NT2/D1 (cell line): ENCODE measurements at regions not wholly inside any gene's neighbourhood (a gene's known extent, or its start where the extent isn't known, plus 50 kb on each side); places are given as distances from the start of the nearest gene placed in this dataset.
"Not testable (repeated sequence)": the region's sequence is repeated elsewhere in the genome, so short reads cannot be mapped to it uniquely, and the experiment has no call there.

Experiments
- DNase-seq: peaks from one replicate; pipeline ENCODE4 v3.0.0-alpha.2; 2011; ENCODE audit warnings: low read depth, low spot score
- H3K27me3 ChIP-seq: 2 replicates; pipeline ENCODE4 v1.6.0; 2011; ENCODE audit warnings: mild to moderate bottlenecking; ENCODE audit not compliant: insufficient read length, insufficient read depth
- H3K36me3 ChIP-seq: 2 replicates; pipeline ENCODE4 v1.6.1; 2011; ENCODE audit warnings: mild to moderate bottlenecking, low read length, mixed read lengths; ENCODE audit not compliant: insufficient read depth, insufficient read length
- H3K4me1 ChIP-seq: 2 replicates; pipeline ENCODE4 v1.5.1; 2011; ENCODE audit not compliant: insufficient read depth, insufficient read length
- H3K4me3 ChIP-seq: 2 replicates; pipeline ENCODE4 v1.5.1; 2011; ENCODE audit warnings: low read depth; ENCODE audit not compliant: insufficient read length
- H3K9ac ChIP-seq: 2 replicates; pipeline ENCODE4 v1.6.0; 2011; ENCODE audit warnings: low read depth; ENCODE audit not compliant: insufficient read length
- H3K9me3 ChIP-seq: 2 replicates; pipeline ENCODE4 v1.5.1; 2011; ENCODE audit warnings: mild to moderate bottlenecking, low read length; ENCODE audit not compliant: insufficient read depth
- SUZ12 ChIP-seq: IDR thresholded peaks from 2 replicates; pipeline ENCODE4 v1.6.1; 2011; ENCODE audit not compliant: insufficient read length, insufficient read depth; ENCODE audit errors: extremely low read depth
- YY1 ChIP-seq: IDR thresholded peaks from 2 replicates; pipeline ENCODE4 v1.6.1; 2011; ENCODE audit not compliant: insufficient read length, insufficient read depth
- ZNF274 ChIP-seq: IDR thresholded peaks from 2 replicates; pipeline ENCODE4 v1.6.1; 2011; ENCODE audit warnings: mild to moderate bottlenecking, low read depth, low read length

DNA sequence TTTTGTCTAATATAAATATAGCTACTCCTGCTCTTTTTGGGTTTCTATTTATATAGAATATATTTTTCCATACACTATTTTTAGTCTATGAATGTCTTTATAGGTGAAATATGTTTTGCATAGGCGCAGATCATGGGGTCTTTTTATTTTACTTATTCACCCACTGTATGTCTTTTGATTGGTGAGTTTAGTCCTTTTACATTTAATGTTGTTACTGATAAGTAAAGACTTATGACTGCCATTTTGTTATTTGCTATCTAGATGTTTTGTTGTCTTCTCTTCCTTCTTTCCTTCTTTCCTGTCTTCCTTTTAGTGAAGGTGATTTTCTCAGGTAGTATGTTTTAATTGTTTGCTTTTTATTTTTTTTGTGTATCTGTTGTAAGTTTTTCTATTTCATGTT lies 276.8 kb upstream of the CNTNAP2 start:
- H3K27me3 ChIP-seq: no peaks in the 10 kb centered on the region
- H3K4me1 ChIP-seq: no peaks in the 10 kb centered on the region
- no peaks in the 10 kb centered on the region for H3K36me3 ChIP-seq
- H3K9me3 ChIP-seq: no peaks in the 10 kb centered on the region
- TF ChIP-seq ZNF274 (no peak), YY1 (no peak), SUZ12 (no peak)
- no peak for DNase-seq
- H3K4me3 ChIP-seq: no peak overlapping the region
- H3K9ac ChIP-seq: no peak overlapping the region

DNA sequence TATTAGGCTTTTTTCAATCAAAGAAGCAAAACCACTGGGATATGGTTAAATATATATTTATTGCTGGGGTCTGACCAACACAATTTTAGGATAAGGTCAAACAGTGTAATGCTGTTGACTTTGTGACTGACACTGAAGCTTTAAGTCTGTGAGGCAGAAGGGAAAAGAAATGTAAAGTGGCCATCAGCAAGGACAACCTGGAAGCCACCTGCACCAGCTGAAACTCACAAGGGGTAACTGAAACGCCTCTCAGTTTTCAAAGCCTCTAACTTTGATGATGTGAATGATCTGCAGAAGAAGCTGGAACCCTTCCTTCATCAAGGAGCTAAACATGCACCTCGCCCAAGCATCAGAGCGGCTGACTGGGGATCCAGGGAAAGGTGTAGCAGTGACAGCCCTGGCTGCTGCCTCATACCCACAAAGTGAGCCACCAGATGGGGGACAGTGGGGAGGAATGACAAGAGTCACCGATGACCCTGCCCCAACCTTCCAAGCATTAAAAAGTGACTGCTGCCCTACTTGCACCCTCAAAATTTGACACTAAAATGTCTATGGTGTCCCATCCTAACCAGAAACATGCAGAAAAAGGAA lies 284.9 kb upstream of the CNTNAP2 start:
- DNase-seq: no peak
- H3K9me3 ChIP-seq: no peaks in the 10 kb centered on the region
- no peak overlapping the region for H3K9ac ChIP-seq
- H3K4me1 ChIP-seq: no peaks in the 10 kb centered on the region
- H3K27me3 ChIP-seq: no peaks in the 10 kb centered on the region
- no peaks in the 10 kb centered on the region for H3K36me3 ChIP-seq
- TF ChIP-seq ZNF274: no peak
- no peak for TF ChIP-seq SUZ12
- H3K4me3 ChIP-seq: no peak overlapping the region

DNA sequence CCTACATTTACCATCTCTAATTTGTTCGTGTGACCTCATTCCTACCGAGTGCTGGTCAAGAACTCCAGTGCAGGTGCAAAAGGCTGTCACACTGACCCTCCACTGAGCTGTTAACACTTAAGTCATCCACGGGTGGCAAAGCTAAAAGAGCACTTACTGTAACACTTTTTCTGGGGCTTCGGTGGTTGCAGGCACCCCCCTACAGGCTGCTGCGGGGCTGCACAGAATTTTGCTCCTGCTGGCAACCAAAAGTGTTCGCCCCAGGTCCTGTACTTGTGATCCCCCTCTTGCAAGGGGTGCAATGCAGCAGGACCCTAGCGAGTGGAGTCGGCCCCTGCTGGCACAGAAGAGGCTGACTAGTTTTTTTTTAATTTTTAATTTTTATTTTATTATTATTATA lies 298.9 kb upstream of the CNTNAP2 start:
- no peaks in the 10 kb centered on the region for H3K36me3 ChIP-seq

DNA sequence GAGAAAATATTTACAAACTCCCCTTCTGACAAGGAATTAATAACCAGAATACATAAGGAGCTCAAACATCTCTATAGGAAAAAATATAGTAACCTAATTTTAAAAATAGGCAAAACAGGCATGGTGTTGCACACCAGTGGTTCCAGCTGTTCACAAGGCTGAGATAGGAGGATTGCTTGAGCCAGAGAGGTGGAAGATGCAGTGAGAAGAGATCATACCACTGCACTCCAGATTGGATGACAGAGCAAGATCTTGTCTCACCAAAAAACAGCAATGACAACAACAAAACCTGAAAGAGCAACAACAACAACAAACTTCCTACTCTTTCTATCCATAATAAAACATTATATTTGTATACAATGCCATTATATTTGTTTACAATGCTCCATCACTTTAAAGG lies 304.4 kb upstream of the CNTNAP2 start:
- no peaks in the 10 kb centered on the region for H3K4me1 ChIP-seq
- H3K9ac ChIP-seq: no peak overlapping the region
- no peaks in the 10 kb centered on the region for H3K27me3 ChIP-seq
- H3K9me3 ChIP-seq: no peaks in the 10 kb centered on the region
- no peak overlapping the region for H3K4me3 ChIP-seq
- no peak for DNase-seq
- no peak for TF ChIP-seq SUZ12
- TF ChIP-seq ZNF274: no peak
- TF ChIP-seq YY1: no peak
- no peaks in the 10 kb centered on the region for H3K36me3 ChIP-seq

More for the DNA sequence above, 298.9 kb upstream of the CNTNAP2 start:
- DNase-seq: no peak
- Histone ChIP-seq H3K9ac (no peak overlapping the region), H3K27me3 (no peaks in the 10 kb centered on the region), H3K4me1 (no peaks in the 10 kb centered on the region), H3K4me3 (no peak overlapping the region), H3K9me3 (no peaks in the 10 kb centered on the region)
- TF ChIP-seq YY1 (no peak), ZNF274 (no peak), SUZ12 (no peak)

DNA sequence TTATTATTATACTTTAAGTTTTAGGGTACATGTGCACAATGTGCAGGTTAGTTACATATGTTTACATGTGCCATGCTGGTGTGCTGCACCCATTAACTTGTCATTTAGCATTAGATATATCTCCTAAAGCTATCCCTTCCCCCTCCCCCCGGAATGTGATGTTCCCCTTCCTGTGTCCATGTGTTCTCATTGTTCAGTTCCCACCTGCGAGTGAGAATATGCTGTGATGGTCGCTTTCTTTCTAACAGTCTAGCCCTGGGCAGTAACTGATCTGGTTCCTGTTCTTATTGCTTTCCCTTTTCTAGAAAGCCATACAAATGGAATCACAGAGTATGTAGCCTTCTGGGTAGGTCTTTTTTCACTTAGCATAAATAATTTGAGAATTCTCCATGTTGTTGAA lies 311.1 kb upstream of the CNTNAP2 start:
- not testable (repeated sequence) for DNase-seq, H3K9me3 ChIP-seq, H3K36me3 ChIP-seq

DNA sequence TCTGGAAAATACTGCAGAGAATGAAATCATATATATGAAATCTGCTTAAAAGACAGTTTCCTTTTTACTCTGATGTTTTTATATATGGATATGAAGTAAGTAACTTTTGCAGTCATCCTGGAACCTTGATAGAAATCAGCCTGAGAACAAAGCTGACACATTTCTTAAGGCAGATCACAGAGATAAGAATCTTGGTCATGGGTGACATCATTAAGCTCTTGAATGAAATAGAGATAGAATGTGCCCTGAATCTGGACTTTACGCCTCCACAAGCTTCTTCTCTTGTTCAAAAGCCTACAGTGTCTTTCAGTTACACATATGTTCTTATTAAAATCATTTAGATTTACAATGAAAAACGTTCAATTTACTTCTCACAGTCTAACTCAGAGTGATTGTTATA lies 319.1 kb upstream of the CNTNAP2 start:
- no peak overlapping the region for H3K9ac ChIP-seq
- H3K4me1 ChIP-seq: no peaks in the 10 kb centered on the region
- H3K4me3 ChIP-seq: no peak overlapping the region
- no peak for DNase-seq
- TF ChIP-seq YY1 (no peak), SUZ12 (no peak), ZNF274 (no peak)
- no peaks in the 10 kb centered on the region for H3K9me3 ChIP-seq
- no peaks in the 10 kb centered on the region for H3K27me3 ChIP-seq
- no peaks in the 10 kb centered on the region for H3K36me3 ChIP-seq

More for the DNA sequence above, 311.1 kb upstream of the CNTNAP2 start:
- not testable (repeated sequence) for H3K9ac ChIP-seq, H3K27me3 ChIP-seq, H3K4me3 ChIP-seq, H3K4me1 ChIP-seq

DNA sequence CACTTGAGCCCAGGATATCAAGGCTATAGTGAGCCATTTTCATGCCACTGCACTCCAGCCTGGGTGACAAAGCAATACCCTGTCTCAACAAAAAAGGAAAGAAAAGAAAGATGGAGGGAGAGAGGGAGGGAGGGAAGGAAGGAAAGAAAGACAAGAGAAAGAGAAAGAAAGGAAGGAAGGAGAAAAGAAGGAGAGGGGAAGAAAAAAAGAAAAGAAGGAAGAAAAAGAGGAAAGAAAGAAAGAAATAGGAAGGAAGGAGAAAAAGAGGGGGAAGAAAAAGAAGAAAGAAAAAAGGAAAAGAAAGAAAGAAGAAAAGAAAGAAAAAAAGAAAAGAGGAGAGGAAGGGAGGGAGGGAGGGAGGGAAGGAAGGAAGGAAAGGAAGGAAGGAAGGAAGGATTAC lies 321.5 kb upstream of the CNTNAP2 start:
- Histone ChIP-seq H3K4me3 (no peak overlapping the region), H3K9ac (no peak overlapping the region), H3K4me1 (peaks cover 3% of the 10 kb centered on the region), H3K27me3 (no peaks in the 10 kb centered on the region), H3K9me3 (no peaks in the 10 kb centered on the region), H3K36me3 (no peaks in the 10 kb centered on the region)
- no peak for TF ChIP-seq SUZ12
- TF ChIP-seq ZNF274: no peak
- TF ChIP-seq YY1: no peak
- DNase-seq: no peak

DNA sequence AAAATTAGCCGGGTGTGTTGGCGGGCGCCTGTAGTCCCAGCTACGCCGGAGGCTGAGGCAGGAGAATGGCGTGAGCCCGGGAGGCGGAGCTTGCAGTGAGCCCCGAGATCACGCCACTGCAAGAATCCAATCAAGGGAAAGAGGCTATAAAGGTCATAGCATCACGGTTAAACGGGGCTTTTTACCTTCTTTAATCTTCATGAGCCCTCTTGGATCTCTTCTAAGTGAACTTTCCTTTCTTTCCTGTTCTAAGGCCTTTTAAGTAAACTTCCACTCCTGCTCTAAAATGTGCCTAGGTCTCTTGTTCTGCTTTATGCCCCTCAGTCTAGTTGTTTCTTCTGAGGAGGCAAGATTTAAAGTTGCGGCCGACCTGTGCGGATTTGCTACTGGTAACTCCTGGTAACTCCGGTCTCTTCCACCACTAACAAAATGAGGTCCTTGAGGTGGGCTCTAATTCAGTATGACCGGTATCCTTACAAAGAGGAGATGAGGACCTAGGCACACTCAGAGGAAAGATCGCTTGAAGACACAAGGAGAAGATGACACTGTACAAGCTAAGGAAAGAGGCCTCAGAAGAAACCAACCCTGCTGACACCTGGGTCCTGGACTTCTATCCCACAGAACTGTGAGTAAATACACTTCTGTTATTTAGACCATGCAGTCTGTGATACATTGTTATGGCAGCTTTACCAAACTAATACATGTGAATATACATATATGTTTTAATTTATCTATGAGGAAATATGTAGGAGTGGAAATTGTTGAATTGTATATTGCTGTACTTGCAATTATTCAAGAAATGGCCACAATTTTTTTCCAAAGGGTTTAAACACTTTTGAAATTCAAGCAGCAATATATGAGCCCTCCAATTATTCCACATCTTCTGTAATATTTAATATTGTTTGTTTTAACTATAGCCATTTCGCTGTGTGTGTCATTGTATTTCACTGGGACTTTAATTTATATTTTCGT lies 331.5 kb upstream of the CNTNAP2 start:
- TF ChIP-seq ZNF274: no peak
- no peak for TF ChIP-seq YY1
- no peak for TF ChIP-seq SUZ12
- Histone ChIP-seq H3K4me3 (no peak overlapping the region), H3K4me1 (no peaks in the 10 kb centered on the region), H3K36me3 (no peaks in the 10 kb centered on the region), H3K9me3 (no peaks in the 10 kb centered on the region), H3K27me3 (no peaks in the 10 kb centered on the region), H3K9ac (no peak overlapping the region)
- no peak for DNase-seq

DNA sequence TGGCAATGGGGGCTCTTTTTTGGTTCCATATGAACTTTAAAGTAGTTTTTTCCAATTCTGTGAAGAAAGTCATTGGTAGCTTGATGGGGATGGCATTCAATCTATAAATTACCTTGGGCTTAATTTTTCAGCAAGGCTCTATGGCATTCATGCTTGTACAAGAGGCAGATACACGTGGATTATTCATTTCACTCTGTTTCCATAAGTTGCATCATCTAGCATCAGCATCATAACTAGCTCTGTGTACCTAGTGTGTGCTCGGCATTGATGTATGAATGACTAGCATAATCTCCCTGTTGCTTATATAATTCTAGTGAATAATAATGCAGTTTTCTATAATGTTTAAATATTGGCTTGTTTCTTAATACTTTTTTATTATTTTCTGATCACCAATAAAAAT lies 335.2 kb upstream of the CNTNAP2 start:
- H3K9me3 ChIP-seq, H3K4me1 ChIP-seq, H3K36me3 ChIP-seq, H3K27me3 ChIP-seq, H3K4me3 ChIP-seq, DNase-seq, H3K9ac ChIP-seq: not testable (repeated sequence)
